ENCODE measurements at regions not wholly inside any gene's neighbourhood (a gene's known extent, or its start where the extent isn't known, plus 50 kb on each side); places are given as distances from the start of the nearest gene placed in this dataset.

DNA sequence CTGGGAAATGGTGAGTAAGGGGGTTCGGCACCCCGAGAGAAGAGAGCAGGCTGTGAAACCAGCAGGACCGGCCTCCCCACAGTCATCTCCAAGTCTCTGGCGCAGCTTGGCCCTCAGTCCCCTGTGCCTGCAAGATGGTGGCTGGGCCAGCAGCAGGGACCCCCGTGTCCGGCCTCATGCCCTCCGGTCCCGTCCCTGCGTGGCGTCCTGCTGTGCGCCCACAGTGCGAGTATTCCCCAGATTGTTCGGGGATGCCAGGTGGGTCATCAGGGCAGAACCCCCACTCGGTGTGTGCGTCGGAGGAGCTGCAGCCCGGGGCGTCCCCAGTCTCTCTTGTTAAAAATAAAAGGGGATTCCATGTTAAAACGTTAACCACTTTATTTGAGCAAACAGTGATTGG lies 216.9 kb upstream of the ALG10B start:
- TF ChIP-seq, protein P1, sequence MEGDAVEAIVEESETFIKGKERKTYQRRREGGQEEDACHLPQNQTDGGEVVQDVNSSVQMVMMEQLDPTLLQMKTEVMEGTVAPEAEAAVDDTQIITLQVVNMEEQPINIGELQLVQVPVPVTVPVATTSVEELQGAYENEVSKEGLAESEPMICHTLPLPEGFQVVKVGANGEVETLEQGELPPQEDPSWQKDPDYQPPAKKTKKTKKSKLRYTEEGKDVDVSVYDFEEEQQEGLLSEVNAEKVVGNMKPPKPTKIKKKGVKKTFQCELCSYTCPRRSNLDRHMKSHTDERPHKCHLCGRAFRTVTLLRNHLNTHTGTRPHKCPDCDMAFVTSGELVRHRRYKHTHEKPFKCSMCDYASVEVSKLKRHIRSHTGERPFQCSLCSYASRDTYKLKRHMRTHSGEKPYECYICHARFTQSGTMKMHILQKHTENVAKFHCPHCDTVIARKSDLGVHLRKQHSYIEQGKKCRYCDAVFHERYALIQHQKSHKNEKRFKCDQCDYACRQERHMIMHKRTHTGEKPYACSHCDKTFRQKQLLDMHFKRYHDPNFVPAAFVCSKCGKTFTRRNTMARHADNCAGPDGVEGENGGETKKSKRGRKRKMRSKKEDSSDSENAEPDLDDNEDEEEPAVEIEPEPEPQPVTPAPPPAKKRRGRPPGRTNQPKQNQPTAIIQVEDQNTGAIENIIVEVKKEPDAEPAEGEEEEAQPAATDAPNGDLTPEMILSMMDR (conservative IDR thresholded peaks at IDR 0.05) = no peak
- no peak for TF ChIP-seq EZH2 (IDR thresholded peaks at IDR 0.05; ENCODE audit: low read depth)

Measured in PC-9 (cell line).